CD4-positive, alpha-beta memory T cell (primary cell): ENCODE measurements at regions not wholly inside any gene's neighbourhood (a gene's known extent, or its start where the extent isn't known, plus 50 kb on each side); places are given as distances from the start of the nearest gene placed in this dataset.

Experiments used
- CTCF ChIA-PET: fragments of 350-600 bp; sonication (Branson Sonifier 250); formaldehyde crosslinking; loops from one replicate; lab custom pipeline; 2021; ENCODE audit warnings: inconsistent platforms; ENCODE audit not compliant: partially characterized antibody; lab: Charles Lee
- POLR2A ChIA-PET: fragments of 350-600 bp; sonication (Branson Sonifier 250); formaldehyde crosslinking; loops from one replicate; lab custom pipeline; 2021; ENCODE audit not compliant: partially characterized antibody; lab: Charles Lee
- DNase-seq, 5 donors: peaks; one replicate each; pipeline versions ENCODE4 v3.0.0 to v3.0.0-alpha.2; 2020 to 2022; ENCODE audit warnings: mixed read lengths in 1 of 5
- H3K27ac ChIP-seq: one replicate; pipeline ENCODE4 v1.7.0; 2013; ENCODE audit warnings: low read depth, low read length
- H3K27me3 ChIP-seq: 2 replicates; pipeline ENCODE4 v1.7.0; 2013; ENCODE audit warnings: mild to moderate bottlenecking, low read length, moderate library complexity; ENCODE audit not compliant: insufficient read depth
- H3K36me3 ChIP-seq: 2 replicates; pipeline ENCODE4 v1.7.0; 2013; ENCODE audit warnings: mild to moderate bottlenecking, low read length, moderate library complexity; ENCODE audit not compliant: insufficient read depth
- H3K4me1 ChIP-seq: 2 replicates; pipeline ENCODE4 v1.7.0; 2013; ENCODE audit warnings: mild to moderate bottlenecking, low read length, moderate library complexity; ENCODE audit not compliant: insufficient read depth
- H3K4me3 ChIP-seq, 2 donors: one replicate each; pipeline ENCODE4 v1.7.0; 2013; ENCODE audit warnings: low read length in 2 of 2, mild to moderate bottlenecking in 1 of 2
- H3K9me3 ChIP-seq, 2 donors: one replicate each; pipeline ENCODE4 v1.7.0; 2013; ENCODE audit warnings: low read length in 2 of 2, control low read depth in 1 of 2; ENCODE audit not compliant: control insufficient read depth in 1 of 2
- H3K27ac Mint-ChIP-seq, 7 donors: one replicate each; pipeline ENCODE4 v1.8.0; 2020 to 2021; ENCODE audit warnings: mixed read lengths in 7 of 7, mild to moderate bottlenecking in 6 of 7, inconsistent platforms in 3 of 7, moderate library complexity in 3 of 7
- H3K27me3 Mint-ChIP-seq, 2 donors: one replicate each; pipeline ENCODE4 v1.8.0; 2020 to 2021; ENCODE audit warnings: mixed read lengths in 2 of 2
- H3K36me3 Mint-ChIP-seq, 2 donors: one replicate each; pipeline ENCODE4 v1.8.0; 2020 to 2021; ENCODE audit warnings: mixed read lengths in 2 of 2, inconsistent platforms in 1 of 2, mild to moderate bottlenecking in 1 of 2
- H3K4me1 Mint-ChIP-seq, 4 donors: one replicate each; pipeline ENCODE4 v1.8.0; 2020 to 2021; ENCODE audit warnings: mixed read lengths in 4 of 4, mild to moderate bottlenecking in 1 of 4
- H3K4me3 Mint-ChIP-seq, 8 donors: one replicate each; pipeline ENCODE4 v1.8.0; 2020 to 2021; ENCODE audit warnings: mixed read lengths in 8 of 8, mild to moderate bottlenecking in 7 of 8, moderate library complexity in 6 of 8, inconsistent platforms in 3 of 8
- H3K9me3 Mint-ChIP-seq, 8 donors: one replicate each; pipeline ENCODE4 v1.8.0; 2020 to 2021; ENCODE audit warnings: mixed read lengths in 8 of 8, mild to moderate bottlenecking in 5 of 8, inconsistent platforms in 3 of 8, moderate library complexity in 1 of 8
- intact Hi-C: fragments of 100-400 bp; cut with micrococcal nuclease; formaldehyde crosslinking; loops from one replicate; pipeline ENCODE4 v1.15.1; 2023

DNA sequence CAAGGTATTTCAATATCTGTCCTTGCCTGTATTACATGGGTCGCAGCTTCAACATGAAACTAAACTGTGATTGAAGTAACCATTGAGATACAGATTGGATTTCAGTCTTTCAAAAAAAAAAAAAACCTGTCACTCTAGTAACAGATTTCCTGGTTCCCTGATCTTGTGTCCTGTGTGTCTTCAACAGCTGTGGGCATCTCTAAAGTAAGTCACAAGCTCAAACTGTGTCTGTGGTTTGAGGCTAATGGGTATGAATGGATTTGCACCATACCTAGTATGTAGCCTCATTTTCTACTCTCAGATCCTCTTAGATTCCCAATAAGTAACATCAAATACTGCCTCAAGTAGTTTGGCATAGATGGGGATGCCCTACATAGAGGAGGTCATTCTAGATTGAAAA is 300.1 kb downstream of the COG6 start:
- H3K27ac ChIP-seq, result no peak overlapping the region
- no peaks in the 10 kb centered on the region for H3K36me3 ChIP-seq
- Mint-ChIP-seq H3K4me3 (no peak overlapping the region), H3K27ac (peak overlapping the region in 5 of 7 donors; percentile 3 to 62 (median 46)), H3K4me1 (peaks cover 47 to 88% (median 63%) of the 10 kb centered on the region in 4 donors), H3K9me3 (no peaks in the 10 kb centered on the region), H3K36me3 (no peaks in the 10 kb centered on the region), H3K27me3 (no peaks in the 10 kb centered on the region)
- ChIA-PET POLR2A (no interaction called here), CTCF (interaction anchor here (1.9 to 6.4 kb wide), 2 partner anchors 14 to 822 kb away, joined by 7 to 39 read pairs; no protein-coding TSS in a partner anchor)
- H3K9me3 ChIP-seq, result no peaks in the 10 kb centered on the region
- peaks cover 52% of the 10 kb centered on the region for H3K4me1 ChIP-seq
- intact Hi-C loops, result no loop called here
- no peaks in the 10 kb centered on the region for H3K27me3 ChIP-seq
- DNase-seq, result no peak
- H3K4me3 ChIP-seq, result no peak overlapping the region

DNA sequence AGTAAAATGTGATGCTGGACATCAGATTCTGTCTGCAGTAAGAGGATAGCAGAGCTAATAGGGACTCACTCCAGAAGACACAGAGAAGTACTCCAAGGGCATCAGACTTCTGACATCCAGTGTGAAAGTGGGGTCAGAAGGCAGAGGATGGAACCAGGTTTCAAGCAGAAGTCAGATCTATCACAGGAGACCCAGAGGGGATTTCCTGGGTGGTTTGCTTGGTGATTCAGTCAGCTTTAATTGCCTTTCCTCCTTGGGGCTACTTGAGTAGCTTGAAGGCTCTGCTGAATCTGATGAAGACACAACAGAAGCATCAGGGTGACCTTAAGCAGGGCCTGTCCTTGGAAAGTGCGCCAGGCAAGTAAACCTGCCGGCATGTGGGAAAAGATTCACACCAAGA is 300.6 kb downstream of the COG6 start:
- H3K9me3 ChIP-seq, result no peaks in the 10 kb centered on the region
- H3K36me3 Mint-ChIP-seq, result no peaks in the 10 kb centered on the region
- no peaks in the 10 kb centered on the region for H3K27me3 Mint-ChIP-seq
- peak overlapping the region; percentile 0 to 62 (median 43) for H3K27ac Mint-ChIP-seq
- intact Hi-C loops, result no loop called here
- DNase-seq, result peak in 1 of 5 donors; percentile 18
- H3K4me1 Mint-ChIP-seq, result peaks cover 47 to 84% (median 63%) of the 10 kb centered on the region in 4 donors
- CTCF ChIA-PET, result interaction anchor here (1.9 to 6.4 kb wide), 2 partner anchors 14 to 822 kb away, joined by 7 to 39 read pairs; no protein-coding TSS in a partner anchor
- no peaks in the 10 kb centered on the region for H3K27me3 ChIP-seq
- H3K4me1 ChIP-seq, result peaks cover 51% of the 10 kb centered on the region
- H3K36me3 ChIP-seq, result no peaks in the 10 kb centered on the region
- POLR2A ChIA-PET, result no interaction called here
- H3K9me3 Mint-ChIP-seq, result no peaks in the 10 kb centered on the region
- no peak overlapping the region for H3K4me3 ChIP-seq
- peak overlapping the region in 2 of 8 donors; percentile 39 to 41 for H3K4me3 Mint-ChIP-seq
- no peak overlapping the region for H3K27ac ChIP-seq

DNA sequence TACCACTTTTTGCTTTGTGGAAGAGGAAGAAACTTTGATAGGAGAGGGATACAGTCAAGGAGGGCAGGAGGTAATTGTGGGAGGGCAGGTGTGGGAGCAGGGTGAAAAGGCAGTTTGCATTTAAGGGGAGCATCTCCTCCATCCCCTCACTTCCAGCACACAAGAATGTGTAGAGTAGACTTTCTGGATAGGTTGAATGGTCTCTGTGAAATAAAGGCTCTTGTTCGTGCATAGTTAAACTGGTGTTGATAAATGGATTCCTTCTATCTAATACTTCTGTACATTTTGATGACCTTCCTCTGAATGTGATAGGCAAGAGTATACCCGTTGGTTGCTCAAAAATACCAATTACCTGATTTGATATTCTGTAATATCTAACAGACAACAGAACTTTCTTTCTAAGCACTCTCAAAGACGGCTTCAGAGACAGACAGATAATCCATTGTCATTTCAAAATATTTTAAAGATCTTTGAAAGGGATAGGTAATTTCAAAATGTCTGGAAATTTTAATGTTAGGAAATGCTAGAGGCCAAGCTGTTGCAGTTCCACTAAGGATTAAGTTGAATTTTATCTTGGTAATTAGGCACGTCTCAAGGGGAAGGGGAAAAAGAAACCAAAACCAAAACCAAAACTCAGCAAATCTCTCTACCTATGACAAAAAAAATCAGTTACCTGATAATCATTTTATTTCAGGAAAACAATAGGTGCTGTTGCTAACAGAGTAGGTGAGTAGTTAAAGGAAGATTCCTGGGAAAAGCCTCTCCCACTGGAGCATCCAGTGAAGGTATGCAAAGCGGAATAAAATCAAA is 302.6 kb downstream of the COG6 start:
- Mint-ChIP-seq H3K27ac (peak overlapping the region; percentile 79 to 92 (median 86)), H3K4me1 (peaks cover 33 to 63% (median 46%) of the 10 kb centered on the region in 4 donors), H3K9me3 (no peaks in the 10 kb centered on the region), H3K4me3 (peak overlapping the region; percentile 64 to 90 (median 82)), H3K27me3 (no peaks in the 10 kb centered on the region), H3K36me3 (no peaks in the 10 kb centered on the region)
- H3K36me3 ChIP-seq, result no peaks in the 10 kb centered on the region
- POLR2A ChIA-PET, result no interaction called here
- peak in 3 of 5 donors; percentile 24 to 39 (median 29) for DNase-seq
- CTCF ChIA-PET, result interaction anchor here (1.0 to 1.2 kb wide), 3 partner anchors 14 to 724 kb away, joined by 3 to 9 read pairs (median 3); no protein-coding TSS in a partner anchor
- no peaks in the 10 kb centered on the region for H3K9me3 ChIP-seq
- intact Hi-C loops, result no loop called here
- peaks cover 31% of the 10 kb centered on the region for H3K4me1 ChIP-seq
- peak overlapping the region; percentile 21 to 31 for H3K4me3 ChIP-seq
- peak overlapping the region; percentile 27 for H3K27ac ChIP-seq
- H3K27me3 ChIP-seq, result no peaks in the 10 kb centered on the region

GRCh38 chr13:39959497-39960144 is 304.2 kb downstream of the COG6 start:
- peak overlapping the region in 2 of 7 donors; percentile 31 to 50 for H3K27ac Mint-ChIP-seq
- no peak for DNase-seq
- H3K9me3 Mint-ChIP-seq, result no peaks in the 10 kb centered on the region
- intact Hi-C loops, result loop anchor here (5.0 kb wide), 1 partner anchor 708 kb away; the partner anchor contains the start of gene FOXO1
- no peaks in the 10 kb centered on the region for H3K36me3 ChIP-seq
- ChIA-PET CTCF (interaction anchor here (1.1 to 1.7 kb wide), 2 partner anchors 8 to 18 kb away, joined by 3 to 4 read pairs; no protein-coding TSS in a partner anchor), POLR2A (interaction anchor here (0.9 kb wide), 1 partner anchor 227 kb away, joined by 3 read pairs; no protein-coding TSS in a partner anchor)
- H3K4me3 Mint-ChIP-seq, result peak overlapping the region in 3 of 8 donors; percentile 5 to 30 (median 21)
- no peak overlapping the region for H3K27ac ChIP-seq
- no peaks in the 10 kb centered on the region for H3K27me3 ChIP-seq
- H3K27me3 Mint-ChIP-seq, result no peaks in the 10 kb centered on the region
- H3K4me1 ChIP-seq, result peaks cover 27% of the 10 kb centered on the region
- H3K4me3 ChIP-seq, result no peak overlapping the region
- H3K4me1 Mint-ChIP-seq, result peaks cover 28 to 50% (median 38%) of the 10 kb centered on the region in 4 donors
- H3K36me3 Mint-ChIP-seq, result no peaks in the 10 kb centered on the region
- no peaks in the 10 kb centered on the region for H3K9me3 ChIP-seq

GRCh38 chr13:39960191-39960590 is 304.7 kb downstream of the COG6 start:
- Mint-ChIP-seq H3K27me3 (no peaks in the 10 kb centered on the region), H3K36me3 (no peaks in the 10 kb centered on the region), H3K9me3 (no peaks in the 10 kb centered on the region), H3K4me3 (peak overlapping the region in 2 of 8 donors; percentile 21), H3K4me1 (peaks cover 28 to 46% (median 37%) of the 10 kb centered on the region in 4 donors), H3K27ac (peak overlapping the region in 1 of 7 donors; percentile 50)
- Histone ChIP-seq H3K27me3 (no peaks in the 10 kb centered on the region), H3K4me3 (no peak overlapping the region), H3K4me1 (peaks cover 27% of the 10 kb centered on the region), H3K27ac (no peak overlapping the region), H3K9me3 (no peaks in the 10 kb centered on the region), H3K36me3 (no peaks in the 10 kb centered on the region)
- POLR2A ChIA-PET, result interaction anchor here (0.9 kb wide), 1 partner anchor 227 kb away, joined by 3 read pairs; no protein-coding TSS in a partner anchor
- CTCF ChIA-PET, result interaction anchor here (0.9 to 1.7 kb wide), 3 partner anchors 9 to 19 kb away, joined by 3 to 4 read pairs (median 4); no protein-coding TSS in a partner anchor
- intact Hi-C loops, result loop anchor here (5.0 kb wide), 1 partner anchor 707 kb away; the partner anchor contains the start of gene FOXO1
- no peak for DNase-seq

- POLR2A ChIA-PET, result no interaction called here
- H3K36me3 Mint-ChIP-seq, result no peaks in the 10 kb centered on the region
Observed at GRCh38 chr13:39961036-39961435, 305.6 kb downstream of the COG6 start.

More at GRCh38 chr13:39961036-39961435, 305.6 kb downstream of the COG6 start:
- Histone ChIP-seq H3K4me1 (peaks cover 21% of the 10 kb centered on the region), H3K27me3 (no peaks in the 10 kb centered on the region), H3K27ac (no peak overlapping the region), H3K9me3 (no peaks in the 10 kb centered on the region), H3K4me3 (no peak overlapping the region), H3K36me3 (no peaks in the 10 kb centered on the region)
- CTCF ChIA-PET, result interaction anchor here (0.7 to 1.7 kb wide), 4 partner anchors 9 to 816 kb away, joined by 4 read pairs; no protein-coding TSS in a partner anchor
- no peaks in the 10 kb centered on the region for H3K9me3 Mint-ChIP-seq
- intact Hi-C loops, result loop anchor here (5.0 kb wide), 1 partner anchor 706 kb away; the partner anchor contains the start of gene FOXO1
- no peak for DNase-seq
- no peak overlapping the region for H3K27ac Mint-ChIP-seq
- H3K27me3 Mint-ChIP-seq, result no peaks in the 10 kb centered on the region
- H3K4me3 Mint-ChIP-seq, result no peak overlapping the region
- H3K4me1 Mint-ChIP-seq, result peaks cover 23 to 38% (median 31%) of the 10 kb centered on the region in 4 donors
